Neural progenitor cell (in vitro differentiated cells): ENCODE measurements at regions not wholly inside any gene's neighbourhood (a gene's known extent, or its start where the extent isn't known, plus 50 kb on each side); places are given as distances from the start of the nearest gene placed in this dataset.
A peak's percentile ranks its signal among the peaks of the same experiment; 100 is the strongest.

ENCODE experiments used
- DNase-seq: peaks from one replicate; pipeline ENCODE4 v3.0.0-alpha.2; 2016; ENCODE audit warnings: low spot score
- H2AFZ ChIP-seq: fragments of 200-600 bp; sonication (generic); replicated peaks from 2 replicates; pipeline ENCODE4 v1.6.1; 2016; ENCODE audit warnings: antibody characterized with exemption
- H3F3A ChIP-seq: fragments of 200-600 bp; sonication (generic); 2 replicates; pipeline ENCODE4 v1.6.1; 2016; ENCODE audit warnings: antibody characterized with exemption, low read depth
- H3K27ac ChIP-seq: fragments of 200-600 bp; sonication (generic); 2 replicates; pipeline ENCODE4 v1.5.1; 2016; ENCODE audit warnings: mild to moderate bottlenecking
- H3K27me3 ChIP-seq: fragments of 200-600 bp; sonication (generic); 2 replicates; pipeline ENCODE4 v1.6.1; 2016; ENCODE audit warnings: mild to moderate bottlenecking, moderate library complexity
- H3K36me3 ChIP-seq: fragments of 200-600 bp; sonication (generic); 2 replicates; pipeline ENCODE4 v1.5.1; 2016
- H3K4me1 ChIP-seq: fragments of 200-600 bp; sonication (generic); 2 replicates; pipeline ENCODE4 v1.6.1; 2016; ENCODE audit warnings: mixed run types
- H3K4me2 ChIP-seq: fragments of 200-600 bp; sonication (generic); 2 replicates; pipeline ENCODE4 v1.6.1; 2016
- H3K4me3 ChIP-seq: fragments of 200-600 bp; sonication (generic); 2 replicates; pipeline ENCODE4 v1.5.1; 2016
- H3K79me2 ChIP-seq: fragments of 200-600 bp; sonication (generic); 2 replicates; pipeline ENCODE4 v1.6.1; 2016; ENCODE audit warnings: low read depth
- H3K9ac ChIP-seq: fragments of 200-600 bp; sonication (generic); 2 replicates; pipeline ENCODE4 v1.6.1; 2016
- H3K9me3 ChIP-seq: fragments of 200-600 bp; sonication (generic); 2 replicates; pipeline ENCODE4 v1.5.1; 2016; ENCODE audit warnings: low read depth
- H4K20me1 ChIP-seq: fragments of 200-600 bp; sonication (generic); 2 replicates; pipeline ENCODE4 v1.6.1; 2016; ENCODE audit warnings: low read depth
- H3K27ac Mint-ChIP-seq: 3 replicates; pipeline ENCODE4 v1.8.0; 2021; ENCODE audit warnings: mixed read lengths
- H3K27me3 Mint-ChIP-seq: 2 replicates; pipeline ENCODE4 v1.8.0; 2022; ENCODE audit warnings: low read depth, mild to moderate bottlenecking, inconsistent platforms, moderate library complexity, mixed read lengths; ENCODE audit not compliant: insufficient read depth
- H3K36me3 Mint-ChIP-seq: 3 replicates; pipeline ENCODE4 v1.8.0; 2021; ENCODE audit warnings: mixed read lengths
- H3K4me1 Mint-ChIP-seq: 3 replicates; pipeline ENCODE4 v1.8.0; 2021; ENCODE audit warnings: mixed read lengths
- H3K4me3 Mint-ChIP-seq: 3 replicates; pipeline ENCODE4 v1.8.0; 2021; ENCODE audit warnings: mild to moderate bottlenecking, moderate library complexity, mixed read lengths
- H3K9me3 Mint-ChIP-seq: 3 replicates; pipeline ENCODE4 v1.8.0; 2020; ENCODE audit warnings: mixed read lengths
- CTCF ChIP-seq: fragments of 200-600 bp; sonication (generic); IDR thresholded peaks from 2 replicates; pipeline ENCODE4 v1.5.1; 2017; ENCODE audit warnings: antibody characterized with exemption, mild to moderate bottlenecking
- EZH2 ChIP-seq: fragments of 200-600 bp; sonication (generic); IDR thresholded peaks from 2 replicates; pipeline ENCODE4 v1.6.1; 2017; ENCODE audit warnings: antibody characterized with exemption, mild to moderate bottlenecking, moderate library complexity
- EZH2phosphoT487 ChIP-seq: fragments of 200-600 bp; sonication (generic); IDR thresholded peaks from 2 replicates; pipeline ENCODE4 v1.6.1; 2017; ENCODE audit warnings: antibody characterized with exemption

GRCh38 chr16:51636920-51637769, 486.1 kb upstream of the SALL1 start:
- peak overlapping the region; percentile 17 for H3K4me3 ChIP-seq
- peak overlapping the region; percentile 33 for H2AFZ ChIP-seq
- no peaks in the 10 kb centered on the region for H3K36me3 ChIP-seq
- H3F3A ChIP-seq = peaks cover 14% of the 10 kb centered on the region
- Mint-ChIP-seq H3K36me3 (no peaks in the 10 kb centered on the region), H3K27me3 (peaks cover 15% of the 10 kb centered on the region), H3K4me3 (peak overlapping the region; percentile 54), H3K9me3 (peaks cover 3% of the 10 kb centered on the region), H3K27ac (no peak overlapping the region), H3K4me1 (peaks cover 12% of the 10 kb centered on the region)
- no peaks in the 10 kb centered on the region for H3K79me2 ChIP-seq
- H3K9ac ChIP-seq = no peak overlapping the region
- no peaks in the 10 kb centered on the region for H3K9me3 ChIP-seq
- H3K4me1 ChIP-seq = peaks cover 16% of the 10 kb centered on the region
- no peaks in the 10 kb centered on the region for H4K20me1 ChIP-seq
- peak overlapping the region; percentile 64 for H3K4me2 ChIP-seq
- TF ChIP-seq CTCF = no peak
- TF ChIP-seq EZH2phosphoT487 = no peak
- TF ChIP-seq EZH2 = no peak
- H3K27ac ChIP-seq = no peak overlapping the region
- peaks cover under 1% of the 10 kb centered on the region for H3K27me3 ChIP-seq
- peak; percentile 26 for DNase-seq

GRCh38 chr16:51635181-51635580, 484.1 kb upstream of the SALL1 start:
- H2AFZ ChIP-seq = no peak overlapping the region

GRCh38 chr16:51630076-51630475, 479.0 kb upstream of the SALL1 start:
- Mint-ChIP-seq H3K27ac (no peak overlapping the region), H3K4me3 (no peak overlapping the region), H3K36me3 (no peaks in the 10 kb centered on the region), H3K27me3 (peaks cover 4% of the 10 kb centered on the region), H3K9me3 (peaks cover 3% of the 10 kb centered on the region), H3K4me1 (peaks cover 12% of the 10 kb centered on the region)
- Histone ChIP-seq H3K79me2 (no peaks in the 10 kb centered on the region), H4K20me1 (no peaks in the 10 kb centered on the region), H3K27me3 (peaks cover 36% of the 10 kb centered on the region), H3K4me1 (no peaks in the 10 kb centered on the region), H3K9me3 (no peaks in the 10 kb centered on the region), H3K4me2 (no peak overlapping the region), H3K27ac (no peak overlapping the region), H3F3A (no peaks in the 10 kb centered on the region), H3K9ac (no peak overlapping the region), H2AFZ (no peak overlapping the region), H3K36me3 (no peaks in the 10 kb centered on the region), H3K4me3 (no peak overlapping the region)
- TF ChIP-seq EZH2 (no peak), CTCF (no peak), EZH2phosphoT487 (no peak)
- no peak for DNase-seq

More at GRCh38 chr16:51635181-51635580, 484.1 kb upstream of the SALL1 start:
- Histone ChIP-seq H3K9me3 (no peaks in the 10 kb centered on the region), H3K9ac (no peak overlapping the region), H3K4me3 (no peak overlapping the region), H3K79me2 (no peaks in the 10 kb centered on the region), H4K20me1 (no peaks in the 10 kb centered on the region), H3K36me3 (no peaks in the 10 kb centered on the region), H3F3A (peaks cover 14% of the 10 kb centered on the region), H3K4me1 (peaks cover 16% of the 10 kb centered on the region), H3K27me3 (peaks cover 13% of the 10 kb centered on the region), H3K27ac (no peak overlapping the region), H3K4me2 (no peak overlapping the region)
- Mint-ChIP-seq H3K27ac (no peak overlapping the region), H3K27me3 (peaks cover 17% of the 10 kb centered on the region), H3K4me1 (peaks cover 18% of the 10 kb centered on the region), H3K9me3 (peaks cover 2% of the 10 kb centered on the region), H3K4me3 (no peak overlapping the region), H3K36me3 (no peaks in the 10 kb centered on the region)
- TF ChIP-seq EZH2 (no peak), EZH2phosphoT487 (no peak)
- DNase-seq = no peak

- H3K27me3 ChIP-seq = peaks cover 36% of the 10 kb centered on the region
- no peak overlapping the region for H3K4me2 ChIP-seq
- Mint-ChIP-seq H3K36me3 (no peaks in the 10 kb centered on the region), H3K9me3 (peaks cover 3% of the 10 kb centered on the region), H3K27me3 (peaks cover 4% of the 10 kb centered on the region), H3K4me1 (peaks cover 12% of the 10 kb centered on the region), H3K4me3 (no peak overlapping the region), H3K27ac (no peak overlapping the region)
- no peaks in the 10 kb centered on the region for H3K9me3 ChIP-seq
- H3K9ac ChIP-seq = no peak overlapping the region
- H3K79me2 ChIP-seq = no peaks in the 10 kb centered on the region
- no peak for TF ChIP-seq EZH2
- TF ChIP-seq CTCF = no peak
- TF ChIP-seq EZH2phosphoT487 = no peak
- H4K20me1 ChIP-seq = no peaks in the 10 kb centered on the region
- H3K36me3 ChIP-seq = no peaks in the 10 kb centered on the region
- no peak overlapping the region for H2AFZ ChIP-seq
- no peaks in the 10 kb centered on the region for H3F3A ChIP-seq
- H3K4me1 ChIP-seq = no peaks in the 10 kb centered on the region
- no peak overlapping the region for H3K4me3 ChIP-seq
- no peak overlapping the region for H3K27ac ChIP-seq
- DNase-seq = no peak
These were observed 478.5 kb upstream of the SALL1 start for GRCh38 chr16:51629576-51629975.
